ENCODE measurements at regions not wholly inside any gene's neighbourhood (a gene's known extent, or its start where the extent isn't known, plus 50 kb on each side); places are given as distances from the start of the nearest gene placed in this dataset.

- Histone ChIP-seq H3K79me2 (ENCODE audit: insufficient read depth, low read length) (no peaks in the 10 kb centered on the region), H3K9me2 (ENCODE audit: low read depth, low read length) (no peaks in the 10 kb centered on the region), H3K27me3 (ENCODE audit: insufficient read depth, low read length) (no peaks in the 10 kb centered on the region; the same call in 1 of the 2 replicates), H3K9me3 (ENCODE audit: low read length) (no peaks in the 10 kb centered on the region), H3K36me3 (ENCODE audit: insufficient read depth, low read length) (no peaks in the 10 kb centered on the region), H3K4me2 (ENCODE audit: low read length) (no peak overlapping the region), H3K4me3 (ENCODE audit: low read depth, low read length, poor library complexity, severe bottlenecking) (no peak overlapping the region), H4K20me1 (ENCODE audit: insufficient read depth, low read length) (no peaks in the 10 kb centered on the region), H3F3A (ENCODE audit: insufficient read depth, low read length) (no peaks in the 10 kb centered on the region), H3K4me1 (ENCODE audit: insufficient read depth, low read length, severe bottlenecking) (no peaks in the 10 kb centered on the region), H3K27ac (ENCODE audit: low read depth, low read length, poor library complexity, severe bottlenecking) (no peak overlapping the region), H2AFZ (ENCODE audit: low read length) (no peak overlapping the region), H3K9ac (ENCODE audit: low read length) (no peak overlapping the region)
- TF ChIP-seq CTCF (IDR thresholded peaks at IDR 0.05; ENCODE audit: low read length) (no peak), EZH2 (IDR thresholded peaks at IDR 0.05; ENCODE audit: borderline replicate concordance, low read length) (no peak)
Observed at GRCh38 chr12:131619736-131620506, 91.0 kb upstream of the SFSWAP start.

- no peaks in the 10 kb centered on the region for H4K20me1 ChIP-seq (ENCODE audit: insufficient read depth, low read length)
- H3F3A ChIP-seq (ENCODE audit: insufficient read depth, low read length), result no peaks in the 10 kb centered on the region
- H3K4me2 ChIP-seq (ENCODE audit: low read length), result no peak overlapping the region
- H3K4me1 ChIP-seq (ENCODE audit: insufficient read depth, low read length, severe bottlenecking), result no peaks in the 10 kb centered on the region
- H3K36me3 ChIP-seq (ENCODE audit: insufficient read depth, low read length), result no peaks in the 10 kb centered on the region
- H3K4me3 ChIP-seq (ENCODE audit: low read depth, low read length, poor library complexity, severe bottlenecking), result no peak overlapping the region
- H3K9me2 ChIP-seq (ENCODE audit: low read depth, low read length), result no peaks in the 10 kb centered on the region
- no peak overlapping the region for H3K27ac ChIP-seq (ENCODE audit: low read depth, low read length, poor library complexity, severe bottlenecking)
- H3K9me3 ChIP-seq (ENCODE audit: low read length), result no peaks in the 10 kb centered on the region
- no peaks in the 10 kb centered on the region; the same call in 1 of the 2 replicates for H3K27me3 ChIP-seq (ENCODE audit: insufficient read depth, low read length)
- no peak overlapping the region for H2AFZ ChIP-seq (ENCODE audit: low read length)
- no peaks in the 10 kb centered on the region for H3K79me2 ChIP-seq (ENCODE audit: insufficient read depth, low read length)
- no peak overlapping the region for H3K9ac ChIP-seq (ENCODE audit: low read length)
- TF ChIP-seq CTCF (IDR thresholded peaks at IDR 0.05; ENCODE audit: low read length), result no peak
- TF ChIP-seq EZH2 (IDR thresholded peaks at IDR 0.05; ENCODE audit: borderline replicate concordance, low read length), result no peak
Observed at GRCh38 chr12:131620520-131620919, 90.4 kb upstream of the SFSWAP start.

GRCh38 chr12:131620946-131621681 is 89.8 kb upstream of the SFSWAP start:
- Histone ChIP-seq H3F3A (ENCODE audit: insufficient read depth, low read length) (no peaks in the 10 kb centered on the region), H3K36me3 (ENCODE audit: insufficient read depth, low read length) (no peaks in the 10 kb centered on the region), H2AFZ (ENCODE audit: low read length) (no peak overlapping the region), H3K9me2 (ENCODE audit: low read depth, low read length) (no peaks in the 10 kb centered on the region), H3K4me3 (ENCODE audit: low read depth, low read length, poor library complexity, severe bottlenecking) (no peak overlapping the region), H3K9me3 (ENCODE audit: low read length) (no peaks in the 10 kb centered on the region), H3K27ac (ENCODE audit: low read depth, low read length, poor library complexity, severe bottlenecking) (no peak overlapping the region), H3K79me2 (ENCODE audit: insufficient read depth, low read length) (no peaks in the 10 kb centered on the region), H4K20me1 (ENCODE audit: insufficient read depth, low read length) (no peaks in the 10 kb centered on the region), H3K4me1 (ENCODE audit: insufficient read depth, low read length, severe bottlenecking) (no peaks in the 10 kb centered on the region), H3K4me2 (ENCODE audit: low read length) (no peak overlapping the region), H3K27me3 (ENCODE audit: insufficient read depth, low read length) (no peaks in the 10 kb centered on the region; the same call in 1 of the 2 replicates), H3K9ac (ENCODE audit: low read length) (no peak overlapping the region)
- TF ChIP-seq CTCF (IDR thresholded peaks at IDR 0.05; ENCODE audit: low read length), result no peak
- no peak for TF ChIP-seq EZH2 (IDR thresholded peaks at IDR 0.05; ENCODE audit: borderline replicate concordance, low read length)

Data from OCI-LY1 (cell line).